Astrocyte of the cerebellum (primary cell): ENCODE measurements at regions not wholly inside any gene's neighbourhood (a gene's known extent, or its start where the extent isn't known, plus 50 kb on each side); places are given as distances from the start of the nearest gene placed in this dataset.

Experiments
- DNase-seq: peaks from one replicate; pipeline ENCODE4 v3.0.0-alpha.2; 2011; ENCODE audit warnings: low read depth
- H3K4me3 ChIP-seq: 2 replicates; pipeline ENCODE4 v1.5.1; 2011; ENCODE audit warnings: mild to moderate bottlenecking, low read depth, low read length, moderate library complexity
- CTCF ChIP-seq: IDR thresholded peaks from 2 replicates; pipeline ENCODE4 v1.5.1; 2012; ENCODE audit warnings: low read length, low read depth, moderate library complexity, mild to moderate bottlenecking; ENCODE audit errors: missing control alignments
- in situ Hi-C: cut with HindIII; loops from 2 replicates; pipeline ENCODE4 v1.10.0; 2017; ENCODE audit warnings: low sequenced_read_pairs

DNA sequence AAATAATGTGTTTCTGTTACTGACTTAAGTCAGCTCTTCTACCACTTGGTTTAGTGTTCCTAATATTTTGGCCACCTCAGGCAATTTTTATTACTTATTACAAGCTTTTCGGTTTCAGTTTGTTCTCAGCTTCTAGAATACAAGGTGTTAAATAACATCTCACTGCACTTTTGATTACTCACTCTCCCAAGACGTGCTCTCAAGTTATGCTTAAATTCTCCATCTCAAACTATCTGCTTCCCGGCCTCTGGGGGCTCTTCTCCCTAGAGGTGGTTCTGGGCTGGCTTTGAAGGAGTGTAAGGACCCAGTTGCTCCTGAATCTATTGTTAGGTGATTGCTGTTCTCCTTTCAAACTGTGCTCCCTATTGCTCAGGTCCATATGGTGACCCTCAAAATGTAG is 193.9 kb upstream of the DDHD1 start:
- no peak for TF ChIP-seq CTCF
- DNase-seq, result no peak
- H3K4me3 ChIP-seq, result no peak overlapping the region
- in situ Hi-C loops, result loop anchor here (5.0 kb wide), 1 partner anchor 45 kb away; no protein-coding TSS in a partner anchor

DNA sequence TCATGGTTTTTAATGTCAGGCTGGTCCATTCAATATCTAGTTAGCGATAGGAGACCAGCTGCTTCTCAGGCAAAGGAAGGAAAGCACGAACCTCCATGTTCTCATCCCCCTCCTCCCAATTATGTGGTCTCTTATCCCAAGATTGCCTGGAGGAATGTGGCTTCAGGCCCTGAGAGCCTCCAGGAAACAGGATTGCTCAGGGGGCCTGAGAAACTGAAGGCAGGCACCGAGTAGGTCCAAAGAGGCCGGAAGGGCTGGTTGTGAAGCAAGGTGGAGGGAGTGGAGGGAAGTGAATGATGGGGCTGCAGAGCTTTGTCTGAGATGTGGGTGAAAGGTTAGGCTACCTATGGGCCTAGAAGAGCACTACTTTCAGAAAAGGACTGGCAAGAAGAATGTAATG is 188.2 kb upstream of the DDHD1 start:
- no peak for DNase-seq
- in situ Hi-C loops, result no loop called here
- H3K4me3 ChIP-seq, result no peak overlapping the region
- no peak for TF ChIP-seq CTCF

DNA sequence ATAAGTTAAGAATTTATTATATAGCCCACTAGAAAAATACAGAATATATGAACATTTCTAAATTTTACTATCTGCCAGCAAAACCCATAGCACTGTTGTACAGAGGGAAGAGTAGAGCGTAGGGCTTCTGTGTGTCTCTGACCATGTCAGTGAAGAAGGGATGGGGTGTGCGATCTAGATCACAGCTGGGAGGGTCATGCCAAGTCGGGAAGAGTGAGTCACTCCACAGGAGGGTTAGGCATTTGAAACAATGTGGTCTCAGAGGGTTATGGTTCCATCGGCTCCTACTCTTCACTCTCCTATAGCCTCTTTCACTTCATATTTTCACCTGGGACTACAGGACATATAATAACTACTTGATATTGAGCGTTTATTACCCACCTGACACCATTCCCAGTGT is 185.1 kb upstream of the DDHD1 start:
- H3K4me3 ChIP-seq, result no peak overlapping the region
- in situ Hi-C loops, result no loop called here
- no peak for DNase-seq
- TF ChIP-seq CTCF, result no peak

DNA sequence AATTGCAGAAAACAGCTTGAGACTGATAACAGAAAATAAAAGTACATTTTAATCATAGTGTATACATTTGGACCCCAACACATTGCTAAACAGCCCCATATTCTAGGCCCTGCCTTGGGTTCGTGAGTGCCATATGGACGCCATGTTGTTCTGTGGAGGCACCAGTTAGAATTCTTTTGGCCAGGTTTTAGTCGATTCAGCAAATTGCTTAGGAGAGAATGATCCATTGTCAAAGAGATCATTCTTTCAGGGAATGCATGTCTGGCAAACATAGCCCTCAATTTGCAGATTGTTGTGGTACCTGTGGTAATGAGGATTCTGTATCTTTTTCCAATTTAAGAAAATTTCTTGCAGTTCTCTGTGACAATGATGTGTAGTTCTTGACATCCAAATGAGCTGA is 183.6 kb upstream of the DDHD1 start:
- no peak overlapping the region for H3K4me3 ChIP-seq
- in situ Hi-C loops, result no loop called here
- DNase-seq, result no peak
- TF ChIP-seq CTCF, result no peak

DNA sequence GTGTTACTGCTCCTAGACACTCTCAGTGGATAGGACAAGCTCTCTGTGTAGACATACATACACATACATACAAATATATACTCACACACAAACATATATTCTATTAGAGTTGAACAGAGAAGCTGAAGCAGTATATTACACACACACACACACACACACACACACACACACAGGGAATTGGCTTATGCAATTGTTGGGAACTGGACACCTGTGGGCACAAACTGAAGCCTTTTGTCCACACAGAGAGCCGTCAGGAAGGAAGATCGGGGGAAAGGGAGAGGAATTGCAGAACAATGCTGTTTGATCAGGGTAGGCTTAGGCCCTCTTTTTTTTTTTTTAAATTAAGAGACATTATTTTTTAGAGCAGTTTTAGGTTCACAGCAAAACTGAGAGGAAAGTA is 180.7 kb upstream of the DDHD1 start:
- in situ Hi-C loops, result no loop called here
- no peak for DNase-seq
- H3K4me3 ChIP-seq, result no peak overlapping the region
- no peak for TF ChIP-seq CTCF

GRCh38 chr14:53331921-53332320 is 178.8 kb upstream of the DDHD1 start:
- no peak for DNase-seq
- no peak for TF ChIP-seq CTCF
- in situ Hi-C loops, result no loop called here
- no peak overlapping the region for H3K4me3 ChIP-seq

- no peak for DNase-seq
- H3K4me3 ChIP-seq, result no peak overlapping the region
- in situ Hi-C loops, result no loop called here
- no peak for TF ChIP-seq CTCF
Measured at GRCh38 chr14:53331247-53331646, 178.1 kb upstream of the DDHD1 start.
